ENCODE measurements at regions not wholly inside any gene's neighbourhood (a gene's known extent, or its start where the extent isn't known, plus 50 kb on each side); places are given as distances from the start of the nearest gene placed in this dataset.

GRCh38 chr2:78814331-78814986 is 211.0 kb upstream of the REG3G start:
- TF ChIP-seq POLR2A (IDR thresholded peaks at IDR 0.05) (no peak), CTCF (IDR thresholded peaks at IDR 0.05) (no peak), EP300 (IDR thresholded peaks at IDR 0.05) (no peak)

All from sigmoid colon (tissue), 4 donors.